HG03097 (cell line): ENCODE measurements at regions not wholly inside any gene's neighbourhood (a gene's known extent, or its start where the extent isn't known, plus 50 kb on each side); places are given as distances from the start of the nearest gene placed in this dataset.

ENCODE experiments used
- ATAC-seq: cut with Tn5 transposase; IDR thresholded peaks from one replicate; pipeline ENCODE4 v1.9.1; 2021; ENCODE audit not compliant: unreplicated experiment, low FRiP score

DNA sequence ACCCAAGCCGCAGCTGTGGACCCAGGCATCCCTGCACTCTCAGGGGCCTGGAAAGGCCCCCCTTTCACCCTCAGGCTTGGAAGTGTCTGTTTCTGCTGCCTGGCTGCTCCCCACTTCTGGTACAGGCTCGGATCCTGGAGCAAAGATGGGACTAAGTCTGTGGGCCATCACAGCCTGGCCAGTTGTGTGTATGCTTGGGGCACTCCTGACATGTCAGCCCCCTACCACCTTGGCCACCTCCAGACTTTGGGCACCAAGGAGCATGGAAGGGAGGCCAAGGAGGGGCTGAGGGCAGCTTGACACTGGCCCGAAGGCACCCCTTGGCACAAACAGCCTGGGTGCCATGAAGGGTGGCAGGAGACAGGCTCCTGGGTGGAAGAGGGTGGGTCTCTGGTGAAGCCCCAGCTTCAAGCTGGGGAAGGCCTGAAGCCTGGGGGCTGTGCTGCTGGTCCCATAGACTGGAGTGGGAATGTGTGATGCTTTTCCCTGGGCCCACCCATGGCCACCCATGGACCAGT is 799.4 kb upstream of the AGA start:
- ATAC-seq: no peak

DNA sequence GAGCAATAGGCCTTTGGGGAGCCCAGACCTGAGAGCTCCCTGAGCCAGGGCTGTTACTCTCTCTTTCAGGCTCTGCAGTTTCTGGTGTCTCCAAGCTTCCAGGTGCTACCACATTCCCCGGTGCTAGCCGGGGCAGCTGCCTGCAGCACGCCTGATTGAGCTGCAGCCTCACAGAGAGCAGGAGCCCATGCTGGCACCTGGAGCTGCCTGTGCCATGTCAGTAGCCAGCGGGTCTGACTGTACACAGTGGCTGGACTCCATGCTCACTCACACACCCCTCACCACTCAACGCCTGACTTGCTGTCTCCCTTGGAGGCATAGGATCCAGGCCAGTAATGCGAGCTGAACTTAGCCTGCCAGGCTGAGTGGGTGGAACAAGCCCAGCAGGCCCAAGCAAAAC is 800.4 kb upstream of the AGA start:
- no peak for ATAC-seq

- no peak for ATAC-seq
Observed at GRCh38 chr4:178244785-178245184, 802.5 kb upstream of the AGA start.

GRCh38 chr4:178255172-178255571 is 812.9 kb upstream of the AGA start:
- ATAC-seq: no peak

GRCh38 chr4:178258603-178259002 is 816.4 kb upstream of the AGA start:
- ATAC-seq: no peak

DNA sequence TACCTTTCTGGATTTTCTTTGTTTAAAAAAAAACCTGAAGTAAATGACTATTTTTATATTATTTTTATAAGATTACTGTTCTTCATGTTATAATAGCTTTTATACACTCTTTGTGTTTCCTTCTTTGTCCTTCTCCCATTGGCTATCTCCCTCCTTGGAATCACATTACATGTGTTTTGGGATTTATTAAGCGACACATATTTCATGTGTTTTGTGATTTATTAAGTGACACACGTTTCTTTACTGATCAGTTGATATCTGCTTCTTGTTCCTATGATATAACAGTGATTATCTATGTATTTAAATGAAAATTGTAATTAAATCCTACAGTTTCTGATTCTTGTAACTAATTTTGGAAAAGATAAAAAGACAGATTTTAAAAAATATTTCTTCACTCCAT is 817.3 kb upstream of the AGA start:
- no peak for ATAC-seq

GRCh38 chr4:178264001-178264400 is 821.8 kb upstream of the AGA start:
- ATAC-seq: no peak

DNA sequence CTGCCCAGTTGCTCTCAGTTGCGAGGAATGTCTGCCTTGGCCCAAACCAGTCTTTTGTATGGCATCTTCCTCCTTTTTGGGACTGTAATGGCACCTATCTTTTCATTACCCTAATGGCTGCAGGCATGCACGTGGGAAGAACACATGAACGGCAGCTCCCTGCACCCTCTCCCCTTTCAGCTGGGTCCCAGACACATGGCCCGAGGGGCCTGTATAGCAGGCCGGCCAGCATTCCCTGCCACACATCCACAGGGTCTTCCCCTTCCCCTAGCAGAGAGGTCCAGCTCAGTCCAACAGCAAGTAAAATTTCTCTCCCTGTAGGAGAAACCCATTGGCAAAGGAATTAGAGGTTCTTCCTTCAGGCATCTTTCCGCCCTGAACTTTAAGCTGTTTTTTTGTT is 829.1 kb upstream of the AGA start:
- ATAC-seq: no peak

DNA sequence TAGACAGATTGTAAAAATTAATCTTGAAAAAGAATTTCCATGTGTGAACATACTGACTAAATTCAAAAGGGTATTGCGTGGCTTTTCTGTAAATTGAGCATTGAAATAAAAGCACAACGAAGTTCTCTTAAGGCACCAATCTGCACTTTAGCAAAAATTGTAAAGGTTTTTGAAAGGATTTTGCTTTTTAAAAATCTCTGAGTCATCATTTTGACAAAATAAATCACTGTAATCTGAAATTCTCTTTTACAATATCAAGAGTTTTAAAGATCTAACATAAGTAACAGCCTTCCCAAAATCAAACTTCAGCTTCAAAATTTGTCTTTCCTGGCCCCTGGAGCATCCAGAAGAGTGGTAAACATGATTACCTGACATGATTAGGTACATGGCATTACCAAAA is 830.9 kb upstream of the AGA start:
- no peak for ATAC-seq

- no peak for ATAC-seq
Observed at GRCh38 chr4:178275671-178276360, 833.6 kb upstream of the AGA start.

- ATAC-seq: no peak
Observed at GRCh38 chr4:178280362-178280761, 838.1 kb upstream of the AGA start.

- no peak for ATAC-seq
Observed at GRCh38 chr4:178288462-178288861, 846.2 kb upstream of the AGA start.

DNA sequence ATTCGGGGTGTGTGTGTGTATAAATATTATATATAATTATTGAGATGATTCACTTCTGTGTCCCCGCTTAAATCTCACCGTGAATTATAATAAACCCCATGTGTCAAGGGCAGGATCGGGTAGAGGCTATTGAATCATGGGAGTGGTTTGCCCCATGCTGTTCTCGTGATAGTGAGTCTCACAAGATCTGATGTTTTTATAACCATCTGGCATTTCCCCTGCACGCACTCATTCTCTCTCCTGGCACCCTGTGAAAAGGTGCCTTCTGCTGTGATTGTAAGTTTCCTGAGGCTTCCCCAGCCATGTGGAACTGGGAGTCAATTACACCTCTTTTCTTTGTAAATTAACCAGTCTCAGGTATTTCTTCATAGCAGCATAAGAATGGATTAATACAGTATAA is 851.4 kb upstream of the AGA start:
- ATAC-seq: no peak

- ATAC-seq: no peak
Observed at GRCh38 chr4:178296669-178297068, 854.4 kb upstream of the AGA start.

DNA sequence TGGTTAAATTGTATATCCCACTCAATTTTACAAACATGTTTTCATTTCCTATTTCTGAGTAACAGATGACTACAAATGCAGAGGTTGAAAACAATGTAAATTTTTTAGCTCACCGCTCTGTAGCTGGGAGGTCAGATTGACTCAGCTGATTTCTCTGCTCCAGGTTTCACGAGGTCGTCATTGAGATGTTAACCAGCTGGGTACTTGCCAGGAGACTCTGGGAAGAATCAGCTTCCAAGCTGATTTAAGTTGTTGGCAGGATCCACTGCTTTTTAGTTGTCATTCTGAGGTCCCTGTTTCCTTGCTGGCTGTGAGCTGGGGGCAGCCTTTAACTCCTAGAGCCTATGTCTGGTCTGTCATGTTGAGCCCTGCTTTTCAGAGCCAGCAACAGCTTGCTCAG is 864.3 kb upstream of the AGA start:
- ATAC-seq: no peak

DNA sequence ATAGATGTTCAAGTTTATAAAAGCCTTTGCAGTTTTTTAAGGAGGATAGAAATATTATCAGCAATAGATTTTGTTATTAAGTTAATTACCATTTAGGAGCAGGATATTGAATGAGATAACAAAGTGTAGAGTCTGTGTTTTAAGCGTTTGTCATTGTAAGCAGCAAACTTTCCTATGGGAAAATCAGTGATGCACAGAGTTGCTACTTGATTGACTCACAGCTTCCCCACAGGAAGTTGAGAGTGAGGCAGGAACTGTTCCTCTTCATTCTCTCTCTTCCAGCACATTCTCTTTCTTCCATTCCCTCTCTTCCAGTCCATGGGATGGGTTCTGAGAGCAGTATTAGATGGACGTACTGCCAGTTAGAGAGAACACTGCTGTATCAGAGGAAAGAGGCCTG is 867.7 kb upstream of the AGA start:
- ATAC-seq: no peak

GRCh38 chr4:178311997-178312396 is 869.8 kb upstream of the AGA start:
- no peak for ATAC-seq

DNA sequence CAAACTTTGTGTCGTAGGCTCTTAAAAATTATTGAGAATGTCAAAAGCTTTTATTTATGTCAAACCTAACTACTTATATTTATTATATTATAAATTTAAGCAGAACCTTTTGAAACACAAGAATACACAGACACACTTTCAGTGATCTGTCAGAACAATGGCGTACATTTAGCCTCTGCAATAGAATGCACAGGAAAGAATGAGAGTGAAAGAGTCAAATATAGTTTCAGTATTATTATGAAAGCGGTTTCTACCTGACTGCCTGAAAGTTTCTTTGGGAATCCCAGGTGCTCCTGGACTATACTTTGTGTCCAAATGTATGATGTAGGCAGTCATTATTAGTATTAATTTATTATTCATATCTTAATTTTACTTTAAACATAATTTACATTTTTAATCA is 872.0 kb upstream of the AGA start:
- ATAC-seq: no peak

- no peak for ATAC-seq
Observed at GRCh38 chr4:178316211-178316610, 874.0 kb upstream of the AGA start.

- ATAC-seq: no peak
Observed at GRCh38 chr4:178320003-178320402, 877.8 kb upstream of the AGA start.

DNA sequence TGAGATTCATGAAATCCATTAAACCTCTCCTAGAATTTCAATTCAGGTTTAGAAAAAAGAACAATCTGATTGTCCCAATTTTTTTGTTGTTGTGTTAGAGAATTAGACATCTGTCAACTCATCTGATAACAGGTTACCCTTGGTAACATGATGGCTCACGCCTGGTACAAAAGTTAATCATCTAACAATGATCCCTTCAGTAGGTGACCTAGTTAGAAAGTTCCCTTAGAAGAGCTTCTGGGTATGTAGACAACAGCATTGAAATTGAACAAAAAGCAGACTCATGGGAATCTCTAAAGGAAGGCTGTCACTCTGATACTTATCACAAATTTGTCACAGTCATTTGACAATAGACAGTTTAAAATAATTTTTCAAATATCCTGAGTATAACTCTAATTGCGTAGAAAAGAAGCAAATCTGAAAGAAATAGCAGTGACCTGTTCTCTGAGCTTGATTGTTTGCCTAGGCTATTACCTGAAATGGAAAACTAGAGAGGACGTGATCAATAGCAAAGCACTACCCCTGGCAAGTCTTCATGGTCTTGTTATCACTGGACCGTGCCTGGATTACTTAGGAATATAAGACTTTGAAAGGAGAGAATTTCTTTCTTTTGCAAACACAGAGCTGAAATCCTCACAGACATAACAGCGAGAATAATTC is 880.4 kb upstream of the AGA start:
- no peak for ATAC-seq

- no peak for ATAC-seq
Observed at GRCh38 chr4:178329226-178329872, 887.1 kb upstream of the AGA start.
